Endothelial cell of umbilical vein (primary cell): ENCODE measurements at regions not wholly inside any gene's neighbourhood (a gene's known extent, or its start where the extent isn't known, plus 50 kb on each side); places are given as distances from the start of the nearest gene placed in this dataset.
A peak's percentile ranks its signal among the peaks of the same experiment; 100 is the strongest.

Experiments used
- BruUV-seq: library from RNA; stranded (reverse); fragments of 400-500 nt; replicated peaks from 2 replicates; lab custom pipeline; 2021; lab: Mats Ljungman, UMichigan
- CTCF ChIA-PET: fragments of 300-600, 350-600 bp; sonication (Branson Sonifier 250); formaldehyde crosslinking; loops from one replicate; lab custom pipeline; 2021; ENCODE audit warnings: antibody characterized with exemption, inconsistent platforms; lab: Charles Lee
- POLR2A ChIA-PET: fragments of 300-600, 350-600 bp; sonication (Branson Sonifier 250); formaldehyde crosslinking; loops from one replicate; lab custom pipeline; 2021; ENCODE audit warnings: antibody characterized with exemption, inconsistent platforms; lab: Charles Lee
- DNase-seq: peaks from one replicate; pipeline ENCODE4 v3.0.0-alpha.2; 2011; ENCODE audit warnings: low read depth, low spot score
- FAIRE-seq: peaks from 2 replicates; lab custom pipeline; 2011; peaks lifted over from hg19 to GRCh38; lab: Jason Lieb, UNC
- H2AFZ ChIP-seq: 2 replicates; pipeline ENCODE4 v1.6.0; 2012; ENCODE audit warnings: low read depth, low read length, control low read depth, inconsistent platforms
- H3K27ac ChIP-seq: 2 replicates; pipeline ENCODE4 v1.5.1; 2011; ENCODE audit warnings: low read depth, mild to moderate bottlenecking, control low read depth, low read length, moderate library complexity; ENCODE audit not compliant: insufficient read depth
- H3K27me3 ChIP-seq, 2 experiments: 2 replicates each; pipeline versions ENCODE4 v1.6.0 to v1.6.1; 2011; ENCODE audit warnings: low read length in 2 of 2, mixed read lengths in 1 of 2; ENCODE audit not compliant: control insufficient read depth in 2 of 2, insufficient read depth in 2 of 2
- H3K36me3 ChIP-seq, 2 experiments: 2 replicates in 1 of 2; 3 replicates in 1 of 2; pipeline ENCODE4 v1.5.1; 2011; ENCODE audit warnings: low read length in 2 of 2, mild to moderate bottlenecking in 1 of 2, moderate library complexity in 1 of 2; ENCODE audit not compliant: control insufficient read depth in 2 of 2, insufficient read depth in 2 of 2; ENCODE audit errors: extremely low read depth in 1 of 2
- H3K4me1 ChIP-seq: 3 replicates; pipeline ENCODE4 v1.5.1; 2011; ENCODE audit warnings: mild to moderate bottlenecking, low read length; ENCODE audit not compliant: control insufficient read depth, insufficient read depth; ENCODE audit errors: extremely low read depth
- H3K4me2 ChIP-seq: 2 replicates; pipeline ENCODE4 v1.6.1; 2011; ENCODE audit warnings: low read length, control low read depth, mixed read lengths; ENCODE audit not compliant: insufficient read depth
- H3K4me3 ChIP-seq, 3 experiments: fragments of 200-600 bp in 1 of 3; sonication (generic), shearing (Covaris generic) in 1 of 3; replicated peaks in 1 of 3; 2 replicates each; pipeline ENCODE4 v1.5.1; 2011 to 2016; ENCODE audit warnings: control low read depth in 3 of 3, low read length in 3 of 3, mild to moderate bottlenecking in 2 of 3, inconsistent platforms in 1 of 3, low read depth in 1 of 3, moderate library complexity in 1 of 3; ENCODE audit not compliant: insufficient read depth in 1 of 3
- H3K79me2 ChIP-seq: 2 replicates; pipeline ENCODE4 v1.6.0; 2012; ENCODE audit warnings: low read length, inconsistent platforms; ENCODE audit not compliant: control insufficient read depth, insufficient read depth
- H3K9ac ChIP-seq: replicated peaks from 2 replicates; pipeline ENCODE3; 2011; ENCODE audit warnings: low read length, control low read depth; ENCODE audit not compliant: insufficient read depth; ENCODE audit errors: extremely low read depth
- H3K9me1 ChIP-seq: replicated peaks from 3 replicates; pipeline ENCODE4 v1.6.0; 2011; ENCODE audit warnings: mild to moderate bottlenecking, low read length; ENCODE audit not compliant: control insufficient read depth, insufficient read depth; ENCODE audit errors: extremely low read depth
- H3K9me3 ChIP-seq: replicated peaks from 2 replicates; pipeline ENCODE4 v1.5.1; 2012; ENCODE audit warnings: low read length, inconsistent platforms; ENCODE audit not compliant: control insufficient read depth, insufficient read depth
- H4K20me1 ChIP-seq: replicated peaks from 2 replicates; pipeline ENCODE3; 2011; ENCODE audit warnings: mild to moderate bottlenecking, low read length; ENCODE audit not compliant: control insufficient read depth, insufficient read depth; ENCODE audit errors: extremely low read depth
- EZH2 ChIP-seq: IDR thresholded peaks from 2 replicates; pipeline ENCODE4 v1.6.1; 2012; ENCODE audit warnings: borderline replicate concordance, low read depth, mild to moderate bottlenecking, moderate library complexity, low read length, inconsistent platforms; ENCODE audit not compliant: severe bottlenecking
- FOS ChIP-seq: IDR thresholded peaks from 2 replicates; pipeline ENCODE4 v1.6.1; 2011; ENCODE audit warnings: mild to moderate bottlenecking, low read length, moderate library complexity, borderline replicate concordance; ENCODE audit not compliant: insufficient read depth
- JUN ChIP-seq: IDR thresholded peaks from 2 replicates; pipeline ENCODE4 v1.6.1; 2011; ENCODE audit warnings: borderline replicate concordance, low read depth; ENCODE audit not compliant: insufficient read length, insufficient read depth
- MYC ChIP-seq: IDR thresholded peaks from one replicate; pipeline ENCODE4 v1.6.1; 2011; ENCODE audit warnings: mild to moderate bottlenecking, low read depth, low read length
- POLR2AphosphoS5 ChIP-seq: IDR thresholded peaks from 2 replicates; pipeline ENCODE4 v1.6.1; 2012; ENCODE audit warnings: low read depth, mild to moderate bottlenecking, control low read depth, low read length, moderate library complexity; ENCODE audit not compliant: insufficient read depth
- dilution Hi-C: fragments of 300-500 bp; cut with MboI; formaldehyde crosslinking; loops from one replicate; pipeline ENCODE4 v1.15.0; 2019; ENCODE audit warnings: low sequenced_read_pairs; ENCODE audit not compliant: extremely low pct_ligation_motif_present
- intact Hi-C: fragments of 100-400 bp; cut with micrococcal nuclease; formaldehyde crosslinking; loops from one replicate; pipeline ENCODE4 v1.10.0; 2022
- TF ChIP-seq, protein P1 (sequence below), 2 donors: IDR thresholded peaks; 1 replicate in 1 of 2; 2 replicates in 1 of 2; pipeline ENCODE4 v1.5.1; 2011; ENCODE audit warnings: low read length in 2 of 2, mild to moderate bottlenecking in 2 of 2, moderate library complexity in 2 of 2, control low read depth in 1 of 2, inconsistent platforms in 1 of 2, low read depth in 1 of 2; ENCODE audit not compliant: insufficient read depth in 1 of 2; ENCODE audit errors: extremely low read depth in 1 of 2
- TF ChIP-seq, protein P2 (sequence below): IDR thresholded peaks from 2 replicates; pipeline ENCODE4 v1.6.1; 2011; ENCODE audit not compliant: insufficient read depth, insufficient read length

GRCh38 chr20:48350313-48350988 lies 477.3 kb downstream of the PREX1 start:
- no peak for TF ChIP-seq MYC
- TF ChIP-seq, protein P1, sequence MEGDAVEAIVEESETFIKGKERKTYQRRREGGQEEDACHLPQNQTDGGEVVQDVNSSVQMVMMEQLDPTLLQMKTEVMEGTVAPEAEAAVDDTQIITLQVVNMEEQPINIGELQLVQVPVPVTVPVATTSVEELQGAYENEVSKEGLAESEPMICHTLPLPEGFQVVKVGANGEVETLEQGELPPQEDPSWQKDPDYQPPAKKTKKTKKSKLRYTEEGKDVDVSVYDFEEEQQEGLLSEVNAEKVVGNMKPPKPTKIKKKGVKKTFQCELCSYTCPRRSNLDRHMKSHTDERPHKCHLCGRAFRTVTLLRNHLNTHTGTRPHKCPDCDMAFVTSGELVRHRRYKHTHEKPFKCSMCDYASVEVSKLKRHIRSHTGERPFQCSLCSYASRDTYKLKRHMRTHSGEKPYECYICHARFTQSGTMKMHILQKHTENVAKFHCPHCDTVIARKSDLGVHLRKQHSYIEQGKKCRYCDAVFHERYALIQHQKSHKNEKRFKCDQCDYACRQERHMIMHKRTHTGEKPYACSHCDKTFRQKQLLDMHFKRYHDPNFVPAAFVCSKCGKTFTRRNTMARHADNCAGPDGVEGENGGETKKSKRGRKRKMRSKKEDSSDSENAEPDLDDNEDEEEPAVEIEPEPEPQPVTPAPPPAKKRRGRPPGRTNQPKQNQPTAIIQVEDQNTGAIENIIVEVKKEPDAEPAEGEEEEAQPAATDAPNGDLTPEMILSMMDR (IDR thresholded peaks at IDR 0.05; ENCODE audit: extremely low read depth in 1 of 2, insufficient read depth in 1 of 2, low read depth in 1 of 2, low read length in 2 of 2): peak; percentile 13 to 26
- Histone ChIP-seq H3K79me2 (no peaks in the 10 kb centered on the region), H4K20me1 (no peaks in the 10 kb centered on the region), H3K27me3 (peaks cover 4 to 8% of the 10 kb centered on the region in 2 experiments), H3K9me1 (no peaks in the 10 kb centered on the region), H3K9ac (no peak overlapping the region), H3K9me3 (no peaks in the 10 kb centered on the region), H3K4me2 (no peak overlapping the region), H3K27ac (no peak overlapping the region), H2AFZ (no peak overlapping the region), H3K36me3 (no peaks in the 10 kb centered on the region), H3K4me3 (no peak overlapping the region), H3K4me1 (no peaks in the 10 kb centered on the region)
- BruUV-seq: no TSS peak
- DNase-seq (no peak), FAIRE-seq (no peak)
- ChIA-PET CTCF (interaction anchor here (1.4 kb wide), 1 partner anchor 270 kb away, joined by 5 read pairs; no protein-coding TSS in a partner anchor), POLR2A (no interaction called here)
- intact Hi-C loops: no loop called here
- dilution Hi-C loops: no loop called here

GRCh38 chr20:48349656-48350055 lies 478.1 kb downstream of the PREX1 start:
- no peaks in the 10 kb centered on the region for H3K79me2 ChIP-seq

More at GRCh38 chr20:48349656-48350055, 478.1 kb downstream of the PREX1 start:
- Histone ChIP-seq H3K36me3 (no peaks in the 10 kb centered on the region), H3K9ac (no peak overlapping the region), H3K27ac (no peak overlapping the region), H3K4me3 (no peak overlapping the region), H4K20me1 (no peaks in the 10 kb centered on the region), H3K4me2 (no peak overlapping the region), H3K4me1 (no peaks in the 10 kb centered on the region), H3K9me3 (no peaks in the 10 kb centered on the region), H3K9me1 (no peaks in the 10 kb centered on the region), H3K27me3 (peaks cover 4 to 8% of the 10 kb centered on the region in 2 experiments), H2AFZ (no peak overlapping the region)
- TF ChIP-seq POLR2AphosphoS5 (no peak), FOS (no peak), MYC (no peak), EZH2 (no peak), JUN (no peak)
- TF ChIP-seq, protein P2, sequence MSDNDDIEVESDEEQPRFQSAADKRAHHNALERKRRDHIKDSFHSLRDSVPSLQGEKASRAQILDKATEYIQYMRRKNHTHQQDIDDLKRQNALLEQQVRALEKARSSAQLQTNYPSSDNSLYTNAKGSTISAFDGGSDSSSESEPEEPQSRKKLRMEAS: no peak
- no TSS peak for BruUV-seq
- dilution Hi-C loops (no loop called here), intact Hi-C loops (no loop called here)
- CTCF ChIA-PET: no interaction called here
- POLR2A ChIA-PET: no interaction called here
- DNase-seq (no peak), FAIRE-seq (no peak)
